H9 (cell line): ENCODE measurements at regions not wholly inside any gene's neighbourhood (a gene's known extent, or its start where the extent isn't known, plus 50 kb on each side); places are given as distances from the start of the nearest gene placed in this dataset.

Experiments used
- DNase-seq: peaks from one replicate; pipeline ENCODE4 v3.0.0-alpha.2; 2017
- H2AFZ ChIP-seq: one replicate; pipeline ENCODE4 v1.6.1; 2013; ENCODE audit warnings: mild to moderate bottlenecking, low read length, control low read depth, moderate library complexity
- H2AK5ac ChIP-seq: 2 replicates; pipeline ENCODE4 v1.6.1; 2013; ENCODE audit warnings: low read length, control low read depth, mixed read lengths; ENCODE audit not compliant: insufficient read length
- H2BK120ac ChIP-seq: one replicate; pipeline ENCODE4 v1.6.1; 2013; ENCODE audit warnings: low read depth, mild to moderate bottlenecking, low read length, control low read depth, inconsistent platforms; ENCODE audit not compliant: poor library complexity, severe bottlenecking
- H2BK12ac ChIP-seq: 2 replicates; pipeline ENCODE4 v1.6.1; 2013; ENCODE audit warnings: low read length, control low read depth, mixed read lengths, low read depth; ENCODE audit not compliant: insufficient read length
- H2BK15ac ChIP-seq: 2 replicates; pipeline ENCODE4 v1.6.1; 2013; ENCODE audit warnings: low read depth, low read length, control low read depth
- H2BK20ac ChIP-seq: one replicate; pipeline ENCODE4 v1.6.1; 2013; ENCODE audit warnings: low read depth, mild to moderate bottlenecking, low read length, control low read depth, inconsistent platforms; ENCODE audit not compliant: poor library complexity, severe bottlenecking
- H2BK5ac ChIP-seq: 2 replicates; pipeline ENCODE4 v1.6.1; 2013; ENCODE audit warnings: low read length, control low read depth, mixed read lengths; ENCODE audit not compliant: insufficient read length
- H3K14ac ChIP-seq: 2 replicates; pipeline ENCODE4 v1.6.1; 2013; ENCODE audit warnings: low read length, control low read depth; ENCODE audit not compliant: insufficient read depth
- H3K18ac ChIP-seq: 2 replicates; pipeline ENCODE4 v1.6.1; 2013; ENCODE audit warnings: low read depth, mild to moderate bottlenecking, mixed read lengths, low read length, control low read depth; ENCODE audit not compliant: insufficient read length
- H3K23ac ChIP-seq: 2 replicates; pipeline ENCODE4 v1.6.1; 2013; ENCODE audit warnings: low read length, control low read depth, mixed read lengths, low read depth; ENCODE audit not compliant: insufficient read length
- H3K23me2 ChIP-seq: 2 replicates; pipeline ENCODE4 v1.6.1; 2013; ENCODE audit warnings: low read depth, mild to moderate bottlenecking, mixed read lengths, low read length, control low read depth; ENCODE audit not compliant: insufficient read length, poor library complexity, severe bottlenecking
- H3K27ac ChIP-seq: 2 replicates; pipeline ENCODE4 v1.5.1; 2013; ENCODE audit warnings: low read length, control low read depth, mixed read lengths, low read depth; ENCODE audit not compliant: insufficient read length
- H3K27me3 ChIP-seq: 2 replicates; pipeline ENCODE4 v1.6.1; 2013; ENCODE audit warnings: low read length, control low read depth, inconsistent platforms; ENCODE audit not compliant: insufficient read depth
- H3K4ac ChIP-seq: 2 replicates; pipeline ENCODE4 v1.6.1; 2013; ENCODE audit warnings: low read depth, mild to moderate bottlenecking, control low read depth, inconsistent platforms, low read length, moderate library complexity
- H3K4me1 ChIP-seq: 2 replicates; pipeline ENCODE4 v1.6.1; 2013; ENCODE audit warnings: low read length, control low read depth, inconsistent platforms; ENCODE audit not compliant: insufficient read depth
- H3K4me2 ChIP-seq: 2 replicates; pipeline ENCODE4 v1.6.1; 2013; ENCODE audit warnings: low read length, control low read depth, mixed read lengths; ENCODE audit not compliant: insufficient read length, insufficient read depth
- H3K56ac ChIP-seq: 2 replicates; pipeline ENCODE4 v1.6.1; 2013; ENCODE audit warnings: low read depth, mild to moderate bottlenecking, mixed read lengths, low read length, control low read depth; ENCODE audit not compliant: insufficient read length
- H3K79me1 ChIP-seq: 2 replicates; pipeline ENCODE4 v1.6.1; 2013; ENCODE audit warnings: low read depth, mild to moderate bottlenecking, moderate library complexity, low read length, control low read depth, inconsistent platforms; ENCODE audit not compliant: insufficient read depth, poor library complexity, severe bottlenecking
- H3K79me2 ChIP-seq: 2 replicates; pipeline ENCODE4 v1.6.1; 2013; ENCODE audit warnings: low read length, control low read depth, inconsistent platforms; ENCODE audit not compliant: insufficient read depth
- H3K9ac ChIP-seq: 2 replicates; pipeline ENCODE4 v1.6.1; 2013; ENCODE audit warnings: low read length, control low read depth, mixed read lengths; ENCODE audit not compliant: insufficient read length; ENCODE audit errors: extremely low read depth
- H3K9me3 ChIP-seq: one replicate; pipeline ENCODE4 v1.6.1; 2013; ENCODE audit warnings: low read depth, low read length, inconsistent platforms; ENCODE audit not compliant: control insufficient read depth
- H3T11ph ChIP-seq: one replicate; pipeline ENCODE4 v1.6.1; 2013; ENCODE audit warnings: mild to moderate bottlenecking, low read length, control low read depth, inconsistent platforms
- H4K20me1 ChIP-seq: one replicate; pipeline ENCODE4 v1.6.1; 2013; ENCODE audit not compliant: control insufficient read depth, insufficient read length, insufficient read depth
- H4K5ac ChIP-seq: 2 replicates; pipeline ENCODE4 v1.6.1; 2013; ENCODE audit warnings: low read depth, mild to moderate bottlenecking, mixed read lengths, low read length, control low read depth; ENCODE audit not compliant: insufficient read length
- H4K8ac ChIP-seq: replicated peaks from 2 replicates; pipeline ENCODE4 v1.6.1; 2013; ENCODE audit warnings: low read length, control low read depth, mixed read lengths, low read depth; ENCODE audit not compliant: insufficient read length
- H4K91ac ChIP-seq: 2 replicates; pipeline ENCODE4 v1.6.1; 2013; ENCODE audit warnings: low read depth, mild to moderate bottlenecking, moderate library complexity, mixed read lengths, low read length, control low read depth; ENCODE audit not compliant: insufficient read length
- H3K27ac Mint-ChIP-seq, 3 experiments: 2 replicates in 2 of 3; 3 replicates in 1 of 3; pipeline ENCODE4 v1.8.0; 2020 to 2021; ENCODE audit warnings: mixed read lengths in 3 of 3, mild to moderate bottlenecking in 1 of 3, moderate library complexity in 1 of 3
- H3K27me3 Mint-ChIP-seq: 2 replicates; pipeline ENCODE4 v1.8.0; 2021; ENCODE audit warnings: low read depth, mild to moderate bottlenecking, moderate library complexity, mixed read lengths
- H3K36me3 Mint-ChIP-seq, 3 experiments: 2 replicates in 2 of 3; 3 replicates in 1 of 3; pipeline ENCODE4 v1.8.0; 2020 to 2021; ENCODE audit warnings: low read depth in 3 of 3, mixed read lengths in 3 of 3; ENCODE audit not compliant: insufficient read depth in 1 of 3
- H3K4me1 Mint-ChIP-seq, 2 experiments: 2 replicates each; pipeline ENCODE4 v1.8.0; 2020; ENCODE audit warnings: mixed read lengths in 2 of 2
- H3K4me3 Mint-ChIP-seq, 2 experiments: 2 replicates in 1 of 2; 3 replicates in 1 of 2; pipeline ENCODE4 v1.8.0; 2020 to 2021; ENCODE audit warnings: mild to moderate bottlenecking in 2 of 2, mixed read lengths in 2 of 2, moderate library complexity in 1 of 2
- H3K9me3 Mint-ChIP-seq, 2 experiments: 2 replicates in 1 of 2; 3 replicates in 1 of 2; pipeline ENCODE4 v1.8.0; 2020; ENCODE audit warnings: mild to moderate bottlenecking in 2 of 2, mixed read lengths in 2 of 2, moderate library complexity in 1 of 2
- WGBS: extraction: QIAGEN DNeasy Blood & Tissue Kit; methylation state at CpG from one replicate; pipeline ENCODE4 v1.1.7; 2013; ENCODE audit warnings: missing lambda C conversion rate, low lambda C conversion rate, mixed read lengths; ENCODE audit not compliant: insufficient read length; ENCODE audit errors: extremely low coverage; 5-methylcytosine and 5-hydroxymethylcytosine counted together
- TF ChIP-seq, protein P1 (sequence below): fragments of 200-600 bp; sonication (generic); conservative IDR thresholded peaks from 3 replicates; pipeline ENCODE4 v1.8.0; 2021; ENCODE audit warnings: antibody characterized with exemption, mild to moderate bottlenecking

DNA sequence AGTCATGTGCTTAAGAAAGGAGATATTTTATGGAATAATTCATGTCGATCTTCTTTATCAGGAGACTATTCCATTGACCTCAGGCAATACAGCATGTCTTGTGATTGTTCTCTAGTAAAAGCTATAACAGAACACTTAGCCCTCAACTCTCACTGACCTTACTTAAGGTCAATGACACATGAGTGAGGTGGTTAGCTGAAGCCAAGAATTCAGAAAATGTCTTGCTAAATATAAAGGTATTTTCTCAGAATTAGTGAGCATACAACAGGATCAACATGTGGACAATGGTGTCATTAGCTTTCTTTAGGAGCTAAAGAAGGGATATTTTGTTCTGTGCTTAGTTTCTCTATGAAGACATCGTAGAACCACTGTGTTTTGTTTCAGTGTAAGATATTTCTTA is 1730.4 kb upstream of the SLC10A2 start:
- Histone ChIP-seq H3K4ac (no peak overlapping the region), H3K9me3 (no peaks in the 10 kb centered on the region), H4K91ac (no peak overlapping the region), H3K23me2 (no peaks in the 10 kb centered on the region), H3T11ph (no peak overlapping the region), H4K8ac (no peak overlapping the region), H4K20me1 (no peaks in the 10 kb centered on the region), H3K23ac (no peak overlapping the region), H3K27ac (no peak overlapping the region), H3K27me3 (no peaks in the 10 kb centered on the region), H3K9ac (no peak overlapping the region), H2BK15ac (no peak overlapping the region), H3K4me1 (no peaks in the 10 kb centered on the region), H3K18ac (no peak overlapping the region), H2AK5ac (no peak overlapping the region), H3K79me2 (no peaks in the 10 kb centered on the region), H2BK5ac (no peak overlapping the region), H2BK120ac (no peak overlapping the region), H2BK12ac (no peak overlapping the region), H2BK20ac (no peak overlapping the region), H3K4me2 (no peak overlapping the region), H3K14ac (no peak overlapping the region), H2AFZ (no peak overlapping the region), H3K79me1 (no peaks in the 10 kb centered on the region), H4K5ac (no peak overlapping the region), H3K56ac (no peak overlapping the region)
- Mint-ChIP-seq H3K36me3 (no peaks in the 10 kb centered on the region), H3K9me3 (no peaks in the 10 kb centered on the region), H3K4me1 (peaks cover 0 to 12% of the 10 kb centered on the region in 2 experiments; a peak in 2 of 4 replicates), H3K27ac (no peak overlapping the region), H3K27me3 (no peaks in the 10 kb centered on the region), H3K4me3 (no peak overlapping the region)
- TF ChIP-seq, protein P1, sequence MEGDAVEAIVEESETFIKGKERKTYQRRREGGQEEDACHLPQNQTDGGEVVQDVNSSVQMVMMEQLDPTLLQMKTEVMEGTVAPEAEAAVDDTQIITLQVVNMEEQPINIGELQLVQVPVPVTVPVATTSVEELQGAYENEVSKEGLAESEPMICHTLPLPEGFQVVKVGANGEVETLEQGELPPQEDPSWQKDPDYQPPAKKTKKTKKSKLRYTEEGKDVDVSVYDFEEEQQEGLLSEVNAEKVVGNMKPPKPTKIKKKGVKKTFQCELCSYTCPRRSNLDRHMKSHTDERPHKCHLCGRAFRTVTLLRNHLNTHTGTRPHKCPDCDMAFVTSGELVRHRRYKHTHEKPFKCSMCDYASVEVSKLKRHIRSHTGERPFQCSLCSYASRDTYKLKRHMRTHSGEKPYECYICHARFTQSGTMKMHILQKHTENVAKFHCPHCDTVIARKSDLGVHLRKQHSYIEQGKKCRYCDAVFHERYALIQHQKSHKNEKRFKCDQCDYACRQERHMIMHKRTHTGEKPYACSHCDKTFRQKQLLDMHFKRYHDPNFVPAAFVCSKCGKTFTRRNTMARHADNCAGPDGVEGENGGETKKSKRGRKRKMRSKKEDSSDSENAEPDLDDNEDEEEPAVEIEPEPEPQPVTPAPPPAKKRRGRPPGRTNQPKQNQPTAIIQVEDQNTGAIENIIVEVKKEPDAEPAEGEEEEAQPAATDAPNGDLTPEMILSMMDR = no peak
- no peak for DNase-seq
- WGBS = no CpG with 5 or more reads among the region's 2 CpGs
